Nephron progenitor cell (in vitro differentiated cells): ENCODE measurements at regions not wholly inside any gene's neighbourhood (a gene's known extent, or its start where the extent isn't known, plus 50 kb on each side); places are given as distances from the start of the nearest gene placed in this dataset.

ENCODE experiments used
- DNase-seq: peaks from one replicate; pipeline ENCODE4 v3.0.0; 2021
- H3K27ac Mint-ChIP-seq: 2 replicates; pipeline ENCODE4 v1.8.0; 2021; ENCODE audit warnings: mild to moderate bottlenecking, moderate library complexity, mixed read lengths
- H3K27me3 Mint-ChIP-seq: 2 replicates; pipeline ENCODE4 v1.8.0; 2021; ENCODE audit warnings: mild to moderate bottlenecking, low read depth, mixed read lengths; ENCODE audit not compliant: poor library complexity
- H3K36me3 Mint-ChIP-seq: 2 replicates; pipeline ENCODE4 v1.8.0; 2021; ENCODE audit warnings: low read depth, mixed read lengths
- H3K4me1 Mint-ChIP-seq: 2 replicates; pipeline ENCODE4 v1.8.0; 2021; ENCODE audit warnings: mixed read lengths
- H3K4me3 Mint-ChIP-seq: 2 replicates; pipeline ENCODE4 v1.8.0; 2021; ENCODE audit warnings: mild to moderate bottlenecking, moderate library complexity, mixed read lengths
- H3K9me3 Mint-ChIP-seq: 2 replicates; pipeline ENCODE4 v1.8.0; 2021; ENCODE audit warnings: mild to moderate bottlenecking, moderate library complexity, mixed read lengths
- CTCF ChIP-seq: fragments of 200-600 bp; sonication (generic); IDR thresholded peaks from 2 replicates; pipeline ENCODE4 v1.5.0; 2021; ENCODE audit warnings: antibody characterized with exemption

- Mint-ChIP-seq H3K4me3 (peak overlapping the region; percentile 64), H3K9me3 (peaks cover 9% of the 10 kb centered on the region), H3K27ac (no peak overlapping the region), H3K4me1 (peaks cover 16% of the 10 kb centered on the region), H3K36me3 (no peaks in the 10 kb centered on the region), H3K27me3 (peaks cover 14% of the 10 kb centered on the region)
- DNase-seq: peak; percentile 56
- TF ChIP-seq CTCF: no peak
Observed at GRCh38 chr5:174520420-174521396, 203.7 kb upstream of the MSX2 start.

- TF ChIP-seq CTCF: no peak
- peaks cover 14% of the 10 kb centered on the region for H3K27me3 Mint-ChIP-seq
- no peak overlapping the region for H3K4me3 Mint-ChIP-seq
- H3K27ac Mint-ChIP-seq: no peak overlapping the region
- H3K36me3 Mint-ChIP-seq: no peaks in the 10 kb centered on the region
- peaks cover 16% of the 10 kb centered on the region for H3K4me1 Mint-ChIP-seq
- peaks cover 9% of the 10 kb centered on the region for H3K9me3 Mint-ChIP-seq
- DNase-seq: no peak
Observed at GRCh38 chr5:174521449-174521848, 202.9 kb upstream of the MSX2 start.

- H3K36me3 Mint-ChIP-seq: no peaks in the 10 kb centered on the region
- no peaks in the 10 kb centered on the region for H3K9me3 Mint-ChIP-seq
- H3K4me1 Mint-ChIP-seq: peaks cover 16% of the 10 kb centered on the region
- H3K27me3 Mint-ChIP-seq: peaks cover 8% of the 10 kb centered on the region
- H3K27ac Mint-ChIP-seq: no peak overlapping the region
- H3K4me3 Mint-ChIP-seq: no peak overlapping the region
- TF ChIP-seq CTCF: no peak
- no peak for DNase-seq
Observed at GRCh38 chr5:174522480-174523260, 201.7 kb upstream of the MSX2 start.

- Mint-ChIP-seq H3K36me3 (no peaks in the 10 kb centered on the region), H3K4me1 (peaks cover 21% of the 10 kb centered on the region), H3K9me3 (no peaks in the 10 kb centered on the region), H3K27ac (no peak overlapping the region), H3K4me3 (no peak overlapping the region), H3K27me3 (peaks cover 8% of the 10 kb centered on the region)
- DNase-seq: no peak
- no peak for TF ChIP-seq CTCF
Observed at GRCh38 chr5:174523311-174524071, 200.9 kb upstream of the MSX2 start.

- Mint-ChIP-seq H3K27me3 (peaks cover 8% of the 10 kb centered on the region), H3K4me1 (peaks cover 21% of the 10 kb centered on the region)
Observed at GRCh38 chr5:174524351-174524750, 200.0 kb upstream of the MSX2 start.

More at GRCh38 chr5:174524351-174524750, 200.0 kb upstream of the MSX2 start:
- TF ChIP-seq CTCF: no peak
- no peaks in the 10 kb centered on the region for H3K36me3 Mint-ChIP-seq
- H3K27ac Mint-ChIP-seq: no peak overlapping the region
- no peak for DNase-seq
- H3K9me3 Mint-ChIP-seq: no peaks in the 10 kb centered on the region
- no peak overlapping the region for H3K4me3 Mint-ChIP-seq
